A549 (cell line): ENCODE measurements at regions not wholly inside any gene's neighbourhood (a gene's known extent, or its start where the extent isn't known, plus 50 kb on each side); places are given as distances from the start of the nearest gene placed in this dataset.

ENCODE experiments used
- CTCF ChIP-seq: fragments of >200 bp; sonication (Bioruptor Twin); formaldehyde crosslinking; IDR thresholded peaks from 3 replicates; pipeline ENCODE4 v1.5.1; 2016
- EP300 ChIP-seq, 2 experiments: fragments of >200 bp; sonication (Bioruptor Twin); formaldehyde crosslinking; IDR thresholded peaks; 2 replicates in 1 of 2; 3 replicates in 1 of 2; pipeline ENCODE4 v1.6.1; 2016 to 2017
- FOSB ChIP-seq: fragments of 250-450 bp; sonication (Bioruptor Pico); IDR thresholded peaks from 2 replicates; pipeline ENCODE4 v1.5.0; 2020; ENCODE audit warnings: mild to moderate bottlenecking, moderate library complexity
- MAFK ChIP-seq: fragments of 450-650 bp; IDR thresholded peaks from 2 replicates; pipeline ENCODE4 v1.6.1; 2014; ENCODE audit not compliant: partially characterized antibody
- NR3C1 ChIP-seq: fragments of >200 bp; sonication (Bioruptor Twin); formaldehyde crosslinking; IDR thresholded peaks from 3 replicates; pipeline ENCODE4 v1.6.1; 2017
- PHF8 ChIP-seq: fragments of 200-600 bp; sonication (generic); IDR thresholded peaks from 2 replicates; pipeline ENCODE4 v1.6.1; 2016; ENCODE audit warnings: low read depth, mild to moderate bottlenecking, antibody characterized with exemption, moderate library complexity, borderline replicate concordance
- POLR2AphosphoS2 ChIP-seq: conservative IDR thresholded peaks from 2 replicates; pipeline ENCODE4 v1.6.1; 2012; ENCODE audit warnings: low read length, improper control_type of control experiment, inconsistent platforms
- RAD21 ChIP-seq, 2 experiments: fragments of >200 bp in 1 of 2; sonication (Bioruptor Twin) in 1 of 2; formaldehyde crosslinking in 1 of 2; IDR thresholded peaks in 1 of 2; conservative IDR thresholded peaks in 1 of 2; 2 replicates in 1 of 2; 3 replicates in 1 of 2; pipeline ENCODE4 v1.6.1; 2012 to 2018; ENCODE audit warnings: inconsistent platforms in 1 of 2
- RFX5 ChIP-seq: fragments of 450-650 bp; IDR thresholded peaks from 2 replicates; pipeline ENCODE4 v1.7.1; 2014; ENCODE audit warnings: antibody characterized with exemption, mild to moderate bottlenecking, moderate library complexity
- RNF2 ChIP-seq: fragments of 200-600 bp; sonication (generic); IDR thresholded peaks from 2 replicates; pipeline ENCODE4 v1.6.1; 2016; ENCODE audit warnings: low read depth, mild to moderate bottlenecking, antibody characterized with exemption, moderate library complexity, borderline replicate concordance
- ZC3H11A ChIP-seq: fragments of 450-650 bp; IDR thresholded peaks from 2 replicates; pipeline ENCODE4 v1.6.1; 2014; ENCODE audit warnings: antibody characterized with exemption, mild to moderate bottlenecking
- TF ChIP-seq, protein P1 (sequence below): IDR thresholded peaks from 2 replicates; pipeline ENCODE4 v1.6.1; 2012

- TF ChIP-seq CTCF (peak; percentile 77), RAD21 (conservative IDR thresholded peaks at IDR 0.05 in 1 of 2, IDR thresholded peaks at IDR 0.05 in 1 of 2) (peak in 1 of 2 experiments; percentile 54; a peak in 2 of 5 replicates), FOSB (CRISPR knock-in tag) (no peak), ZC3H11A (no peak), RNF2 (no peak), MAFK (no peak), POLR2AphosphoS2 (no peak), RFX5 (no peak), PHF8 (no peak), NR3C1 (no peak), EP300 (IDR thresholded peaks at IDR 0.05) (no peak)
- TF ChIP-seq, protein P1, sequence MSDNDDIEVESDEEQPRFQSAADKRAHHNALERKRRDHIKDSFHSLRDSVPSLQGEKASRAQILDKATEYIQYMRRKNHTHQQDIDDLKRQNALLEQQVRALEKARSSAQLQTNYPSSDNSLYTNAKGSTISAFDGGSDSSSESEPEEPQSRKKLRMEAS = peak; percentile 6; the same call in 1 of the 2 replicates
Measured at GRCh38 chr6:138692058-138692977, 81.3 kb upstream of the CCDC28A start.
